GM12878 (cell line): ENCODE measurements at regions not wholly inside any gene's neighbourhood (a gene's known extent, or its start where the extent isn't known, plus 50 kb on each side); places are given as distances from the start of the nearest gene placed in this dataset.
"Not testable (repeated sequence)": the region's sequence is repeated elsewhere in the genome, so short reads cannot be mapped to it uniquely, and the experiment has no call there.

Experiments used
- ATAC-seq: fragments of 200-7000 bp; cut with Tn5 transposase; 3 replicates; pipeline ENCODE4 v1.9.1; 2020; ENCODE audit warnings: mild to moderate bottlenecking, moderate library complexity
- BruUV-seq: library from RNA; stranded (reverse); fragments of 400-500 nt; replicated peaks from 2 replicates; lab custom pipeline; 2021; lab: Mats Ljungman, UMichigan
- CTCF ChIA-PET: fragments of 300-600 bp; sonication (Branson Sonifier 250); formaldehyde crosslinking; extraction: SDS; loops from one replicate; lab custom pipeline; 2021; ENCODE audit warnings: inconsistent platforms; lab: Yijun Ruan, JAX
- POLR2A ChIA-PET: fragments of 350-600 bp; formaldehyde crosslinking; extraction: SDS; loops from one replicate; lab custom pipeline; 2021; ENCODE audit warnings: inconsistent platforms; lab: Charles Lee
- RAD21 ChIA-PET: fragments of 300-600 bp; sonication (Branson Sonifier 250); formaldehyde crosslinking; loops from one replicate; lab custom pipeline; 2023; ENCODE audit warnings: antibody characterized with exemption; ENCODE audit not compliant: unreplicated experiment; lab: Charles Lee
- SMC1A ChIA-PET: fragments of 300-600 bp; sonication (Branson Sonifier 250); formaldehyde crosslinking; loops from one replicate; lab custom pipeline; 2023; ENCODE audit not compliant: unreplicated experiment, uncharacterized antibody; lab: Charles Lee
- DNase-seq: peaks from one replicate; pipeline ENCODE4 v3.0.0-alpha.2; 2011; ENCODE audit warnings: low read depth, low spot score
- FAIRE-seq: peaks from 3 replicates; lab custom pipeline; 2011; peaks lifted over from hg19 to GRCh38; lab: Jason Lieb, UNC
- H2AFZ ChIP-seq: 2 replicates; pipeline ENCODE4 v1.6.0; 2011; ENCODE audit warnings: low read depth, low read length, control low read depth; ENCODE audit not compliant: control insufficient read depth
- H3K27ac ChIP-seq: 2 replicates; pipeline ENCODE4 v1.5.1; 2011; ENCODE audit warnings: control low read depth; ENCODE audit not compliant: control insufficient read depth, insufficient read depth
- H3K27me3 ChIP-seq, 2 experiments: replicated peaks in 1 of 2; 2 replicates each; pipeline versions ENCODE4 v1.6.0 to v1.6.1; 2011; ENCODE audit warnings: low read length in 1 of 2; ENCODE audit not compliant: control insufficient read depth in 2 of 2, insufficient read depth in 2 of 2
- H3K36me3 ChIP-seq, 2 experiments: 2 replicates each; pipeline ENCODE4 v1.5.1; 2011; ENCODE audit warnings: low read length in 1 of 2; ENCODE audit not compliant: control insufficient read depth in 2 of 2, insufficient read depth in 2 of 2
- H3K4me1 ChIP-seq: 2 replicates; pipeline ENCODE4 v1.6.1; 2011; ENCODE audit warnings: mild to moderate bottlenecking, low read length, moderate library complexity, mixed read lengths; ENCODE audit not compliant: control insufficient read depth, insufficient read depth
- H3K4me2 ChIP-seq: 2 replicates; pipeline ENCODE4 v1.6.0; 2011; ENCODE audit warnings: control low read depth; ENCODE audit not compliant: control insufficient read depth, insufficient read depth
- H3K4me3 ChIP-seq: fragments of 200-600 bp; sonication (generic); 2 replicates; pipeline ENCODE4 v1.5.1; 2016
- H3K79me2 ChIP-seq: 2 replicates; pipeline ENCODE4 v1.6.0; 2011; ENCODE audit warnings: low read length; ENCODE audit not compliant: control insufficient read depth, insufficient read depth
- H3K9ac ChIP-seq: 2 replicates; pipeline ENCODE4 v1.8.0; 2011; ENCODE audit warnings: low read length, control low read depth, mixed read lengths; ENCODE audit not compliant: control insufficient read depth, insufficient read depth
- H3K9me3 ChIP-seq: replicated peaks from 3 replicates; pipeline ENCODE4 v1.5.1; 2011; ENCODE audit warnings: mild to moderate bottlenecking, low read length; ENCODE audit not compliant: control insufficient read depth, insufficient read depth
- H4K20me1 ChIP-seq: 2 replicates; pipeline ENCODE4 v1.6.0; 2011; ENCODE audit not compliant: control insufficient read depth, insufficient read depth
- ATF3 ChIP-seq: IDR thresholded peaks from 2 replicates; pipeline ENCODE4 v1.6.1; 2011; ENCODE audit warnings: low read depth, mild to moderate bottlenecking, low read length, moderate library complexity, borderline replicate concordance; ENCODE audit errors: extremely low read depth
- CEBPZ ChIP-seq: fragments of 150-350 bp; IDR thresholded peaks from 2 replicates; pipeline ENCODE4 v1.6.1; 2016; ENCODE audit warnings: low read depth, low read length
- NKRF ChIP-seq: fragments of 450-650 bp; conservative IDR thresholded peaks from 2 replicates; pipeline ENCODE4 v1.6.1; 2017; ENCODE audit warnings: mild to moderate bottlenecking, moderate library complexity
- SPI1 ChIP-seq: IDR thresholded peaks from 2 replicates; pipeline ENCODE4 v1.6.1; 2011; ENCODE audit warnings: low read depth, mild to moderate bottlenecking, low read length, moderate library complexity, borderline replicate concordance; ENCODE audit not compliant: insufficient read depth
- ZBTB4 ChIP-seq: fragments of 450-650 bp; formaldehyde crosslinking; IDR thresholded peaks from 2 replicates; pipeline ENCODE4 v1.4.0; 2022; ENCODE audit warnings: mild to moderate bottlenecking, moderate library complexity
- WGBS: methylation state at CpG from one replicate; pipeline ENCODE4 v1.1.6; 2016; ENCODE audit warnings: low lambda C conversion rate; ENCODE audit not compliant: insufficient replicate concordance, insufficient coverage; ENCODE audit errors: missing lambda C conversion rate; 5-methylcytosine and 5-hydroxymethylcytosine counted together
- in situ Hi-C: fragments of 300-500 bp; cut with MboI; formaldehyde crosslinking; loops from 9 replicates; pipeline ENCODE4 v1.14.3; 2018; ENCODE audit warnings: mixed read lengths
- intact Hi-C: fragments of 100-400 bp; cut with micrococcal nuclease; formaldehyde crosslinking; loops from one replicate; pipeline ENCODE4 v1.14.2; 2022; ENCODE audit not compliant: unreplicated experiment

DNA sequence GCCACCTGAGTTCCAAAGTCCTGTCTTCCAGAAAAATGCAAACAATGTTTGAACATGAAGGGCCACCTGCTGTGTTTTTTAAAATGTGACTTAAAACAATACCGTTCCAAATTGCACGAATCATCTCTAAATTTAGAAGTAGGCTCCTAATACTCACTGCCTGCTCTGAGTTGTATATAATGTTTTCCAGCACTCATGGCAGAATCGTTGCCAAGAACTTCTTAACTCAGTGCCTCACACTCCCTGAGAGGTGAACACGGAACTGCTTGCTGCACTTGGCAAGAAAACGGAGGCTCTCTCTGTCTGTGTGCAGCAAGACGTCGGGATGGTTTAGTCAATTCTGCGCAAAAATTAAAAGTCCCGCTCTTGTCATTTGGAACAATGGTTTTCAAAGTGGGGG lies 757.3 kb upstream of the AUTS2 start (continued):
- TF ChIP-seq CEBPZ (no peak), SPI1 (no peak), ATF3 (no peak), ZBTB4 (CRISPR knock-in tag) (no peak), NKRF (no peak)
- TF ChIP-seq, all 136 proteins: peak for 0

GRCh38 chr7:68843985-68844384 lies 754.3 kb upstream of the AUTS2 start:
- H2AFZ ChIP-seq, FAIRE-seq, in situ Hi-C loops, H3K4me2 ChIP-seq, BruUV-seq, SMC1A ChIA-PET, POLR2A ChIA-PET, H3K27me3 ChIP-seq, H3K4me3 ChIP-seq, intact Hi-C loops, H3K79me2 ChIP-seq, RAD21 ChIA-PET, CTCF ChIA-PET, DNase-seq, ATAC-seq, H3K4me1 ChIP-seq, H3K27ac ChIP-seq, H4K20me1 ChIP-seq, H3K36me3 ChIP-seq, H3K9ac ChIP-seq, H3K9me3 ChIP-seq: not testable (repeated sequence)
- 38% methylated on average over 6 of the region's 6 CpGs for WGBS
